ENCODE measurements at regions not wholly inside any gene's neighbourhood (a gene's known extent, or its start where the extent isn't known, plus 50 kb on each side); places are given as distances from the start of the nearest gene placed in this dataset.
"Not testable (repeated sequence)": the region's sequence is repeated elsewhere in the genome, so short reads cannot be mapped to it uniquely, and the experiment has no call there.

DNA sequence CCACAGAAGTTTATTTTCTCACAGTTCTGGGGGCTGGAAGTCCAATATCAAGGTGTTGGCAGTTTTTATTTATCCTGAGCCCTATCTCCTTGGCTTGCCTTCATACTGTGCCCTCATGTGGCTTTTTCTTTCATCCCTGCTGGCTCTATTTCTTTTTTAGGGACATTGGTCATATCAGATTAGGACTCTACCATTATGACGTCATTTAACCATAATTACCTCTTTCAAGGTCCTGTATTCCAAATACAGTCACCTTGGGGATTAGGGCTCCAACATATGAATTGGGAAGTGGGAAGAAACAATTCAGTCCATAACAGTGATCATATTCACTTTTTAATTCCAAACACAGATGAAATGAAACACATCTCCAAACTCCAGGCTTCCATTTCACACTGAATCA lies 286.0 kb downstream of the SUCLG1 start:
- Histone ChIP-seq H3K27me3 (ENCODE audit: insufficient read depth, low read length, poor library complexity, severe bottlenecking) (no peaks in the 10 kb centered on the region), H4K20me1 (ENCODE audit: insufficient read depth, low read length, poor library complexity, severe bottlenecking) (no peaks in the 10 kb centered on the region), H3K9me2 (replicated peaks; ENCODE audit: low read depth, low read length) (no peaks in the 10 kb centered on the region), H3K9me3 (ENCODE audit: insufficient read depth, low read depth, low read length) (no peaks in the 10 kb centered on the region), H3K79me2 (ENCODE audit: insufficient read depth, low read length) (no peaks in the 10 kb centered on the region), H3K4me1 (ENCODE audit: insufficient read depth, low read length, poor library complexity, severe bottlenecking) (no peaks in the 10 kb centered on the region), H3K4me3 (ENCODE audit: low read length, poor library complexity, severe bottlenecking) (no peak overlapping the region), H3K4me2 (ENCODE audit: low read depth, low read length, poor library complexity, severe bottlenecking) (no peak overlapping the region), H3K36me3 (ENCODE audit: insufficient read depth, low read length) (no peaks in the 10 kb centered on the region), H3K9ac (ENCODE audit: low read depth, low read length, poor library complexity, severe bottlenecking) (no peak overlapping the region), H3F3A (ENCODE audit: low read depth) (no peaks in the 10 kb centered on the region), H2AFZ (ENCODE audit: low read length) (no peak overlapping the region)
- no peak for TF ChIP-seq EZH2phosphoT487 (IDR thresholded peaks at IDR 0.05; ENCODE audit: borderline replicate concordance)
- TF ChIP-seq, protein P1, sequence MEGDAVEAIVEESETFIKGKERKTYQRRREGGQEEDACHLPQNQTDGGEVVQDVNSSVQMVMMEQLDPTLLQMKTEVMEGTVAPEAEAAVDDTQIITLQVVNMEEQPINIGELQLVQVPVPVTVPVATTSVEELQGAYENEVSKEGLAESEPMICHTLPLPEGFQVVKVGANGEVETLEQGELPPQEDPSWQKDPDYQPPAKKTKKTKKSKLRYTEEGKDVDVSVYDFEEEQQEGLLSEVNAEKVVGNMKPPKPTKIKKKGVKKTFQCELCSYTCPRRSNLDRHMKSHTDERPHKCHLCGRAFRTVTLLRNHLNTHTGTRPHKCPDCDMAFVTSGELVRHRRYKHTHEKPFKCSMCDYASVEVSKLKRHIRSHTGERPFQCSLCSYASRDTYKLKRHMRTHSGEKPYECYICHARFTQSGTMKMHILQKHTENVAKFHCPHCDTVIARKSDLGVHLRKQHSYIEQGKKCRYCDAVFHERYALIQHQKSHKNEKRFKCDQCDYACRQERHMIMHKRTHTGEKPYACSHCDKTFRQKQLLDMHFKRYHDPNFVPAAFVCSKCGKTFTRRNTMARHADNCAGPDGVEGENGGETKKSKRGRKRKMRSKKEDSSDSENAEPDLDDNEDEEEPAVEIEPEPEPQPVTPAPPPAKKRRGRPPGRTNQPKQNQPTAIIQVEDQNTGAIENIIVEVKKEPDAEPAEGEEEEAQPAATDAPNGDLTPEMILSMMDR (conservative IDR thresholded peaks at IDR 0.05; ENCODE audit: low read length) = no peak

DNA sequence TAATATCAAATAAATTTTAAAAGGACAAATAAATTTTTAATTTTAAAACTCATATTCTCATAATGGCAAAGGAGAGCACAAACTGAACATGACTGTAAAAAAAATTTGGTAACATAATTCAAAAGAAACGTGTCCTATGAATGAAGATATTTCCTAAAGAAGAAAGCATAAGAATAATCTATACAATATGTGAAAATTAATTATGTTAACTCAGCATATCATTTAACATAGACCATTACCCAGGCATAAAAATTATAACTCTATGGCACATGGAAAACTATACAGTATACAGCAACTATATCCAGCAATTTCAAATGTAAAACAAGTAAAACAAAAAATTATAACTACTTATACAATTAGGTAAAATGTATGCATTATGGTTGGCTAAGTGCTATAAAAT lies 288.1 kb downstream of the SUCLG1 start:
- Histone ChIP-seq H3K27me3 (ENCODE audit: insufficient read depth, low read length, poor library complexity, severe bottlenecking) (no peaks in the 10 kb centered on the region), H2AFZ (ENCODE audit: low read length) (no peak overlapping the region)

DNA sequence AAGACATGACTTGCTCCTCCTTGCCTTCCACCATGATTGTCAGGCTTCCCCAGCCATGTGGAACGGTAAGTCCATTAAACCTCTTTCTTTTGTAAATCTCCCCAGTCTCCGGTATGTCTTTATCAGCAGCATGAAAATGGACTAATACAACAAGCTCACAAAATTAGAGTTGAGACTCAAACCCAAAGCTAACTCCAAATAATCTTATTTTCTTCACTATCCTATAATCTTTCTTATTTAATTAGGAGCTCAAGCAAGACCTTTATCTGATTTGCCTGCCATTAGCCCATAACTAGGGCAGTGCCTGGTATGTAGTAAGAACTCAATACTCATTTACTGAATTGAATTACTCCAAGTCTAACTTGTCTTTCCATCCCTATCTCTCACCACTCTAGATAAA lies 289.2 kb downstream of the SUCLG1 start:
- TF ChIP-seq, protein P1 (conservative IDR thresholded peaks at IDR 0.05; ENCODE audit: low read length) = no peak
- TF ChIP-seq EZH2phosphoT487 (IDR thresholded peaks at IDR 0.05; ENCODE audit: borderline replicate concordance) = no peak
- Histone ChIP-seq H3K79me2 (ENCODE audit: insufficient read depth, low read length) (no peaks in the 10 kb centered on the region), H3K9me2 (replicated peaks; ENCODE audit: low read depth, low read length) (no peaks in the 10 kb centered on the region), H3F3A (ENCODE audit: low read depth) (no peaks in the 10 kb centered on the region), H3K27me3 (ENCODE audit: insufficient read depth, low read length, poor library complexity, severe bottlenecking) (no peaks in the 10 kb centered on the region), H4K20me1 (ENCODE audit: insufficient read depth, low read length, poor library complexity, severe bottlenecking) (no peaks in the 10 kb centered on the region), H3K4me3 (ENCODE audit: low read length, poor library complexity, severe bottlenecking) (no peak overlapping the region), H3K4me2 (ENCODE audit: low read depth, low read length, poor library complexity, severe bottlenecking) (no peak overlapping the region), H3K36me3 (ENCODE audit: insufficient read depth, low read length) (no peaks in the 10 kb centered on the region), H3K4me1 (ENCODE audit: insufficient read depth, low read length, poor library complexity, severe bottlenecking) (no peaks in the 10 kb centered on the region), H3K9ac (ENCODE audit: low read depth, low read length, poor library complexity, severe bottlenecking) (no peak overlapping the region), H2AFZ (ENCODE audit: low read length) (no peak overlapping the region), H3K9me3 (ENCODE audit: insufficient read depth, low read depth, low read length) (no peaks in the 10 kb centered on the region)

More for the DNA sequence above, 288.1 kb downstream of the SUCLG1 start:
- Histone ChIP-seq H3K79me2 (ENCODE audit: insufficient read depth, low read length) (no peaks in the 10 kb centered on the region), H4K20me1 (ENCODE audit: insufficient read depth, low read length, poor library complexity, severe bottlenecking) (no peaks in the 10 kb centered on the region), H3K9me2 (replicated peaks; ENCODE audit: low read depth, low read length) (no peaks in the 10 kb centered on the region), H3K4me1 (ENCODE audit: insufficient read depth, low read length, poor library complexity, severe bottlenecking) (no peaks in the 10 kb centered on the region), H3K36me3 (ENCODE audit: insufficient read depth, low read length) (no peaks in the 10 kb centered on the region), H3K9ac (ENCODE audit: low read depth, low read length, poor library complexity, severe bottlenecking) (no peak overlapping the region), H3K4me2 (ENCODE audit: low read depth, low read length, poor library complexity, severe bottlenecking) (no peak overlapping the region), H3K9me3 (ENCODE audit: insufficient read depth, low read depth, low read length) (no peaks in the 10 kb centered on the region), H3F3A (ENCODE audit: low read depth) (no peaks in the 10 kb centered on the region), H3K4me3 (ENCODE audit: low read length, poor library complexity, severe bottlenecking) (no peak overlapping the region)
- no peak for TF ChIP-seq EZH2phosphoT487 (IDR thresholded peaks at IDR 0.05; ENCODE audit: borderline replicate concordance)
- TF ChIP-seq, protein P1 (conservative IDR thresholded peaks at IDR 0.05; ENCODE audit: low read length) = no peak

DNA sequence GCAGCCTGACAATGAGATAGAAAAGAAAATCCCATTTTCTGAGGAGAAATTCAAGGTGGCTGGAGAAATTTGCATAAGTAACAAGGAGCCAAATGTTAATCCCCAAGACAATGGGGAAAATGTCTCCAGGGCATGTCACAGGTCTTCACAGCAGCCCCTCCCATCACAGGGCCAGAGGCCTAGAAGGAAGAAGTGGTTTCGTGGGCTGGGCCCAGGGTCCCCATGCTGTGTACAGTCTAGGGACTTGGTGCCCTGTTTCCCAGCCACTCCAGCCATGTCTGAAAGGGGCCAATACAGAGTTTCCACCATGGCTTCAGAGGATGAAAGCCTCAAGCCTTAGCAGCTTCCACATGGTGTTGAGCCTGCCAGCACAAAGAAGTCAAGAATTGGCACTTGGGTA lies 290.5 kb downstream of the SUCLG1 start:
- H3K27me3 ChIP-seq (ENCODE audit: insufficient read depth, low read length, poor library complexity, severe bottlenecking); H3K4me1 ChIP-seq (ENCODE audit: insufficient read depth, low read length, poor library complexity, severe bottlenecking); H3K9ac ChIP-seq (ENCODE audit: low read depth, low read length, poor library complexity, severe bottlenecking); H3K9me2 ChIP-seq (replicated peaks; ENCODE audit: low read depth, low read length); H3K36me3 ChIP-seq (ENCODE audit: insufficient read depth, low read length); H3K4me2 ChIP-seq (ENCODE audit: low read depth, low read length, poor library complexity, severe bottlenecking); H3F3A ChIP-seq (ENCODE audit: low read depth); H3K79me2 ChIP-seq (ENCODE audit: insufficient read depth, low read length); H4K20me1 ChIP-seq (ENCODE audit: insufficient read depth, low read length, poor library complexity, severe bottlenecking); H3K9me3 ChIP-seq (ENCODE audit: insufficient read depth, low read depth, low read length); H3K4me3 ChIP-seq (ENCODE audit: low read length, poor library complexity, severe bottlenecking); H2AFZ ChIP-seq (ENCODE audit: low read length): not testable (repeated sequence)

Measured in Loucy (cell line).